KMS-11 (cell line): ENCODE measurements at regions not wholly inside any gene's neighbourhood (a gene's known extent, or its start where the extent isn't known, plus 50 kb on each side); places are given as distances from the start of the nearest gene placed in this dataset.
"Not testable (repeated sequence)": the region's sequence is repeated elsewhere in the genome, so short reads cannot be mapped to it uniquely, and the experiment has no call there.

ENCODE experiments used
- H2AFZ ChIP-seq: fragments of 200-600 bp; sonication (generic); 2 replicates; pipeline ENCODE4 v1.6.1; 2016; ENCODE audit warnings: antibody characterized with exemption, mixed run types, low read depth
- H3K27ac ChIP-seq: fragments of 200-600 bp; sonication (generic); 2 replicates; pipeline ENCODE4 v1.6.1; 2016; ENCODE audit warnings: mild to moderate bottlenecking, mixed run types
- H3K27me3 ChIP-seq: fragments of 200-600 bp; sonication (generic); 2 replicates; pipeline ENCODE4 v1.6.1; 2017; ENCODE audit warnings: mild to moderate bottlenecking, low read depth, mixed run types, moderate library complexity; ENCODE audit not compliant: insufficient read depth
- H3K36me3 ChIP-seq: fragments of 200-600 bp; sonication (generic); 2 replicates; pipeline ENCODE4 v1.6.1; 2017; ENCODE audit warnings: mild to moderate bottlenecking, mixed run types; ENCODE audit not compliant: insufficient read depth
- H3K4me1 ChIP-seq: fragments of 200-600 bp; sonication (generic); 2 replicates; pipeline ENCODE4 v1.6.1; 2016; ENCODE audit warnings: mild to moderate bottlenecking, low read depth, mixed run types; ENCODE audit not compliant: poor library complexity, severe bottlenecking
- H3K4me2 ChIP-seq: fragments of 200-600 bp; sonication (generic); 2 replicates; pipeline ENCODE4 v1.7.0; 2016; ENCODE audit warnings: mild to moderate bottlenecking, mixed run types
- H3K4me3 ChIP-seq: fragments of 200-600 bp; sonication (generic); IDR thresholded peaks from 2 replicates; pipeline ENCODE4 v1.6.1; 2017; ENCODE audit warnings: low read depth, low read length, mixed read lengths; ENCODE audit not compliant: insufficient read depth
- H3K79me2 ChIP-seq: fragments of 200-600 bp; sonication (generic); 2 replicates; pipeline ENCODE4 v1.6.1; 2016; ENCODE audit warnings: low read depth, mixed run types; ENCODE audit not compliant: insufficient read depth
- H3K9ac ChIP-seq: fragments of 200-600 bp; sonication (generic); 2 replicates; pipeline ENCODE4 v1.6.1; 2016; ENCODE audit warnings: mild to moderate bottlenecking, mixed run types
- H4K20me1 ChIP-seq: fragments of 200-600 bp; sonication (generic); 2 replicates; pipeline ENCODE4 v1.6.1; 2016; ENCODE audit warnings: mild to moderate bottlenecking, mixed run types; ENCODE audit not compliant: insufficient read depth
- TF ChIP-seq, protein P1 (sequence below): fragments of 200-600 bp; sonication (generic); conservative IDR thresholded peaks from 2 replicates; pipeline ENCODE4 v1.6.1; 2017; ENCODE audit warnings: low read depth, mild to moderate bottlenecking, antibody characterized with exemption, low read length, moderate library complexity, mixed read lengths

DNA sequence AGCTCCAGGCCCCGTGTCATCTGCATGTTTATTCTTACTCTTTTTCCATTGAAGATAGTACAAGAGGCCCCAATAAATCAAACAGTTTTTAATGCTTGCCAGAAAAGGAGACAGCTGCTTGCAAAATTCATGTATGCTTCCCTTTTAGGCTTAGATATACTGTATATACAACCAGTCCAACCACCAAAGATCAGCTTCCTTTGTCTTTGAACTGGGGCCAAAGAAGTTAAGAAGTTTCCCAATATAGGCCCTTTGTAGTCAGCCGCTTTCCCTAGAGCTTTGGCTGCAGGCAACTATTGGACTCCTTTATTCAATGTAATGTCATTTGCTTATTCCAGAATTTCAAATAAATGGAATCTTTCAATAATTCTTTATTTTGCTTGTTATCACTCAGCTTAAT lies 1395.0 kb downstream of the GATA3 start:
- H4K20me1 ChIP-seq, result no peaks in the 10 kb centered on the region
- no peak overlapping the region for H3K9ac ChIP-seq
- no peak overlapping the region for H3K4me2 ChIP-seq
- H3K4me1 ChIP-seq, result no peaks in the 10 kb centered on the region
- no peaks in the 10 kb centered on the region for H3K27me3 ChIP-seq
- H3K27ac ChIP-seq, result no peak overlapping the region
- no peak overlapping the region for H3K4me3 ChIP-seq
- H3K36me3 ChIP-seq, result no peaks in the 10 kb centered on the region
- TF ChIP-seq, protein P1, sequence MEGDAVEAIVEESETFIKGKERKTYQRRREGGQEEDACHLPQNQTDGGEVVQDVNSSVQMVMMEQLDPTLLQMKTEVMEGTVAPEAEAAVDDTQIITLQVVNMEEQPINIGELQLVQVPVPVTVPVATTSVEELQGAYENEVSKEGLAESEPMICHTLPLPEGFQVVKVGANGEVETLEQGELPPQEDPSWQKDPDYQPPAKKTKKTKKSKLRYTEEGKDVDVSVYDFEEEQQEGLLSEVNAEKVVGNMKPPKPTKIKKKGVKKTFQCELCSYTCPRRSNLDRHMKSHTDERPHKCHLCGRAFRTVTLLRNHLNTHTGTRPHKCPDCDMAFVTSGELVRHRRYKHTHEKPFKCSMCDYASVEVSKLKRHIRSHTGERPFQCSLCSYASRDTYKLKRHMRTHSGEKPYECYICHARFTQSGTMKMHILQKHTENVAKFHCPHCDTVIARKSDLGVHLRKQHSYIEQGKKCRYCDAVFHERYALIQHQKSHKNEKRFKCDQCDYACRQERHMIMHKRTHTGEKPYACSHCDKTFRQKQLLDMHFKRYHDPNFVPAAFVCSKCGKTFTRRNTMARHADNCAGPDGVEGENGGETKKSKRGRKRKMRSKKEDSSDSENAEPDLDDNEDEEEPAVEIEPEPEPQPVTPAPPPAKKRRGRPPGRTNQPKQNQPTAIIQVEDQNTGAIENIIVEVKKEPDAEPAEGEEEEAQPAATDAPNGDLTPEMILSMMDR, result no peak
- H2AFZ ChIP-seq, result no peak overlapping the region
- H3K79me2 ChIP-seq, result no peaks in the 10 kb centered on the region

DNA sequence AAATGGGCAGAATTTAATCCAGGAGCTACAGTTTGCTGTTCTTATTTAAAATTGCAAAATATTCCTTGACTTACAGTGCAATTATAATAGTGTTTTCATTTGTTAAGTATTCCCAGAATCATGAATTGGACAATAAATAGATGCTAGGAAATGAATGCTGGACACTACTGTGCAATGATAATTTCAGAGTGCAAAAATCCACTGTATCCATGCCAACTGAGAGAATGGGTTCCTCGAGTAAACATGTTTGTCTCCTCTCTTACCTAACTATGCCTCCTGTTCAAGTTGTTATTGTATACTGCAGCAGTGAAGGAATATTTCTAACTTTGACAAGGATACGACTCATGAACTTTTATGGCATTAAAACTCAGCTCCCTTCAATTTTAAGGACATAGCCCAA lies 1396.3 kb downstream of the GATA3 start:
- TF ChIP-seq, protein P1, result no peak
- no peaks in the 10 kb centered on the region for H4K20me1 ChIP-seq

GRCh38 chr10:9451211-9451773 lies 1396.8 kb downstream of the GATA3 start:
- no peaks in the 10 kb centered on the region for H3K36me3 ChIP-seq
- H3K27me3 ChIP-seq, result no peaks in the 10 kb centered on the region
- no peak overlapping the region for H3K27ac ChIP-seq
- no peaks in the 10 kb centered on the region for H3K4me1 ChIP-seq
- TF ChIP-seq, protein P1, result no peak
- no peaks in the 10 kb centered on the region for H3K79me2 ChIP-seq
- H3K9ac ChIP-seq, result no peak overlapping the region
- H2AFZ ChIP-seq, result no peak overlapping the region
- no peak overlapping the region for H3K4me2 ChIP-seq
- no peak overlapping the region for H3K4me3 ChIP-seq
- H4K20me1 ChIP-seq, result no peaks in the 10 kb centered on the region

More for the DNA sequence above, 1396.3 kb downstream of the GATA3 start:
- Histone ChIP-seq H3K4me1 (no peaks in the 10 kb centered on the region), H3K27me3 (no peaks in the 10 kb centered on the region), H3K4me3 (no peak overlapping the region), H3K4me2 (no peak overlapping the region), H2AFZ (no peak overlapping the region), H3K27ac (no peak overlapping the region), H3K36me3 (no peaks in the 10 kb centered on the region), H3K9ac (no peak overlapping the region), H3K79me2 (no peaks in the 10 kb centered on the region)

GRCh38 chr10:9452056-9452455 lies 1397.6 kb downstream of the GATA3 start:
- H2AFZ ChIP-seq, result no peak overlapping the region
- H3K4me2 ChIP-seq, result no peak overlapping the region
- TF ChIP-seq, protein P1, result no peak
- no peak overlapping the region for H3K4me3 ChIP-seq
- no peaks in the 10 kb centered on the region for H3K27me3 ChIP-seq
- H3K36me3 ChIP-seq, result no peaks in the 10 kb centered on the region
- H3K4me1 ChIP-seq, result no peaks in the 10 kb centered on the region
- H3K9ac ChIP-seq, result no peak overlapping the region
- no peaks in the 10 kb centered on the region for H3K79me2 ChIP-seq
- no peak overlapping the region for H3K27ac ChIP-seq
- no peaks in the 10 kb centered on the region for H4K20me1 ChIP-seq

GRCh38 chr10:9453871-9454270 lies 1399.4 kb downstream of the GATA3 start:
- not testable (repeated sequence) for H3K27ac ChIP-seq, H3K4me2 ChIP-seq, H4K20me1 ChIP-seq, H3K79me2 ChIP-seq, H3K9ac ChIP-seq, H3K36me3 ChIP-seq, H3K4me1 ChIP-seq, H2AFZ ChIP-seq, H3K27me3 ChIP-seq, H3K4me3 ChIP-seq
